Fibroblast of villous mesenchyme (primary cell): ENCODE measurements at regions not wholly inside any gene's neighbourhood (a gene's known extent, or its start where the extent isn't known, plus 50 kb on each side); places are given as distances from the start of the nearest gene placed in this dataset.

Experiments used
- DNase-seq: peaks from one replicate; pipeline ENCODE4 v3.0.0-alpha.2; 2010; ENCODE audit warnings: low read depth
- H3K4me3 ChIP-seq: 2 replicates; pipeline ENCODE4 v1.5.1; 2011; ENCODE audit warnings: low read depth, mild to moderate bottlenecking, low read length
- TF ChIP-seq, protein P1 (sequence below): IDR thresholded peaks from 2 replicates; pipeline ENCODE4 v1.5.1; 2012; ENCODE audit warnings: low read depth, mild to moderate bottlenecking, low read length; ENCODE audit not compliant: insufficient read depth

DNA sequence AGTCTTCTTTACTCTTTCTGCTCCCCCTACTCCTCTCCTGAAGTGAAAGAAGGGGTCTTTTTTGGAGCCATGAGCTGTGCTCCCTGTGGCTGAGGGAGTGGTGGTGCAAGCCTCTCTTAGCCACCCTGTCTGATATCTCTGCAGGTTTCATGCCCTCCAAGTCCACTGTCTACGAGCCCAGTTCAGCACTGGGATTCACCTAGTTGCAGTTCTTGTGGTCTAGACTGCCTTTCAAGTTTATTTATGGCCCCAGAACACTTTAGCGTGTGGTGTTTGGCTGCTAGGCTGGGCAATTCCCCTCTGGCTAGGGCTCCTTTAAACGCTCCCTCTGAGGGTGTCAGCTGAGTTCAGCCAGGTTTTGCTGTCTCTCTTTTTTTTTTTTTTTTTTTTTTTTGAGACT, 908.6 kb downstream of the TRHDE start:
- DNase-seq: no peak
- TF ChIP-seq, protein P1, sequence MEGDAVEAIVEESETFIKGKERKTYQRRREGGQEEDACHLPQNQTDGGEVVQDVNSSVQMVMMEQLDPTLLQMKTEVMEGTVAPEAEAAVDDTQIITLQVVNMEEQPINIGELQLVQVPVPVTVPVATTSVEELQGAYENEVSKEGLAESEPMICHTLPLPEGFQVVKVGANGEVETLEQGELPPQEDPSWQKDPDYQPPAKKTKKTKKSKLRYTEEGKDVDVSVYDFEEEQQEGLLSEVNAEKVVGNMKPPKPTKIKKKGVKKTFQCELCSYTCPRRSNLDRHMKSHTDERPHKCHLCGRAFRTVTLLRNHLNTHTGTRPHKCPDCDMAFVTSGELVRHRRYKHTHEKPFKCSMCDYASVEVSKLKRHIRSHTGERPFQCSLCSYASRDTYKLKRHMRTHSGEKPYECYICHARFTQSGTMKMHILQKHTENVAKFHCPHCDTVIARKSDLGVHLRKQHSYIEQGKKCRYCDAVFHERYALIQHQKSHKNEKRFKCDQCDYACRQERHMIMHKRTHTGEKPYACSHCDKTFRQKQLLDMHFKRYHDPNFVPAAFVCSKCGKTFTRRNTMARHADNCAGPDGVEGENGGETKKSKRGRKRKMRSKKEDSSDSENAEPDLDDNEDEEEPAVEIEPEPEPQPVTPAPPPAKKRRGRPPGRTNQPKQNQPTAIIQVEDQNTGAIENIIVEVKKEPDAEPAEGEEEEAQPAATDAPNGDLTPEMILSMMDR: no peak
- H3K4me3 ChIP-seq: no peak overlapping the region

GRCh38 chr12:73181244-73181643, 909.1 kb downstream of the TRHDE start:
- TF ChIP-seq, protein P1: no peak
- no peak for DNase-seq

DNA sequence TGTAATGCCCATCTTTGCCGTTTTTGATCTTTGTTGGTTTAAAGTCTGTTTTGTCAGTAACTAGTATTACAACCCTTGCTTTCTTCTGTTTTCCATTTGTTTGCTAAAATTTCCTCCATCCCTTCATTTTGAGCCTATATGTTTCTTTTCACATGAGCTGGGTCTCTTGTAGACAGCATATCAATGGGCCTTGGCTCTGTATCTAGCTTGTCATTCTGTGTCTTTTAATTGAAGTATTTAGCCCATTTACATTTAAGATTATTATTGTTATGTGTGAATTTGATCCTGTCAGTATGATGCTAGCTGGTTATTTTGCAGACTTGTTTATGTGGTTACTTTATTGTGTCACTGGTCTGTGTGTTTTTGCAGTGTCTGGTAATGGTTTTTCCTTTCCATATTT, 913.2 kb downstream of the TRHDE start:
- no peak overlapping the region for H3K4me3 ChIP-seq
- DNase-seq: no peak
- TF ChIP-seq, protein P1: no peak

More at GRCh38 chr12:73181244-73181643, 909.1 kb downstream of the TRHDE start:
- H3K4me3 ChIP-seq: no peak overlapping the region

DNA sequence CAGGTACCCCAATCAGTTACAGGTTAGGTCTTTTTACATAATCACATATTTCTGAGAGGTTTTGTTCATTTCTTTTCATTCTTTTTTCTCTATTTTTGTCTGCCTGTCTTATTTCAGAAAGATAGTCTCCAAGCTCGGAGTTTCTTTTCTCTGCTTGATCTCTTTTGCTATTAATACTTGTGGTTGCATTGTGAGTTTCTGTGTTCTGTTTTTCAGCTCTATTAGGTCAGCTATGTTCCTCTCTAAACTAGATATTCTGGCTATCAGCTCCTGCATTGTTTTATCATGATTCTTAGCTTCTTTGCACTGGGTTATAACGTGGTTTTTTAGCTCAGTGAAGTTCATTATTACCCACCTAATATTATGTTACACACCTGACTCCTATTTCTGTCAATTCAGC, 914.1 kb downstream of the TRHDE start:
- DNase-seq: no peak
- H3K4me3 ChIP-seq: no peak overlapping the region
- TF ChIP-seq, protein P1: no peak

DNA sequence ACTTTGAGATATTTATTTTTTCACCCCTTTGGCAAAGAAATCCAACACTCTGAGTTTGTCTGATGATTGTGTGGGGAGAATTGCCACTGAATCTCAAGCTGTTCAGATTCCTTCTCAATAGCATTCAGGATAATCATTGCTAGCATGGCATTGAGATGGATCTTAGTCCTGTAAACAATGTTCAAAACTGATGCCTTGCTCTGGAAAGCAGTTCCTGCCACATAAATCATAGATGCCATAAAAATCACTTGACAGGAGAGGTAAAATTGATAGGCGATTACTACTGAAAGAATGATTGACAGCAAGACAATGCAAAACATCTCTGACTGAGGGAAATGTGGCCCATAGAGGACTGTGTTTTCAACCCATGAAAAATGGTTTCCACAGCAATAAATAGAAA, 915.6 kb downstream of the TRHDE start:
- no peak for DNase-seq
- H3K4me3 ChIP-seq: no peak overlapping the region
- TF ChIP-seq, protein P1: no peak

GRCh38 chr12:73210548-73211204, 938.5 kb downstream of the TRHDE start:
- H3K4me3 ChIP-seq: no peak overlapping the region
- DNase-seq: no peak
- TF ChIP-seq, protein P1: no peak

- no peak for DNase-seq
- TF ChIP-seq, protein P1: no peak
Measured at GRCh38 chr12:73220951-73221350, 948.8 kb downstream of the TRHDE start.

More at GRCh38 chr12:73220951-73221350, 948.8 kb downstream of the TRHDE start:
- H3K4me3 ChIP-seq: no peak overlapping the region
